ENCODE measurements at regions not wholly inside any gene's neighbourhood (a gene's known extent, or its start where the extent isn't known, plus 50 kb on each side); places are given as distances from the start of the nearest gene placed in this dataset.

GRCh38 chr19:30717381-30717780 lies 345.2 kb downstream of the ZNF536 start:
- no peak overlapping the region for H4K91ac ChIP-seq (replicated peaks; ENCODE audit: insufficient read length, low read length)
- no peak overlapping the region for H3K4ac ChIP-seq (replicated peaks; ENCODE audit: insufficient read length, low read depth, low read length)
- POLR2A ChIA-PET (ENCODE audit: partially characterized antibody) = no interaction called here
- CTCF ChIA-PET (ENCODE audit: partially characterized antibody) = interaction anchor here (0.6 to 2.6 kb wide), 6 partner anchors 8 to 632 kb away, joined by 3 to 10 read pairs (median 4); no protein-coding TSS in a partner anchor
- H3K56ac ChIP-seq (replicated peaks; ENCODE audit: insufficient read length, low read depth, low read length) = no peak overlapping the region
- H2BK15ac ChIP-seq (ENCODE audit: low read length) = no peak overlapping the region
- FAIRE-seq = no peak
- TF ChIP-seq BCL11A (IDR thresholded peaks at IDR 0.05; ENCODE audit: low read depth in 2 of 2, low read length in 2 of 2) (no peak), RBBP5 (IDR thresholded peaks at IDR 0.05; ENCODE audit: borderline replicate concordance, low read depth, low read length) (no peak), HDAC2 (IDR thresholded peaks at IDR 0.05; ENCODE audit: borderline replicate concordance in 1 of 2, low read depth in 2 of 2, low read length in 2 of 2) (no peak), GABPA (IDR thresholded peaks at IDR 0.05; ENCODE audit: borderline replicate concordance, insufficient read depth, low read length) (no peak), ZNF274 (IDR thresholded peaks at IDR 0.05; ENCODE audit: borderline replicate concordance, extremely low read depth, low read length) (no peak), ATF3 (IDR thresholded peaks at IDR 0.05; ENCODE audit: insufficient read depth, low read depth, low read length) (no peak), USF2 (IDR thresholded peaks at IDR 0.05; ENCODE audit: low read length) (no peak)
- H3K23me2 ChIP-seq (ENCODE audit: low read depth, low read length) = 0 out of 2 replicates have a peak, but pooled peaks cover 2% of the 10 kb centered on the region
- no peak overlapping the region for H2BK120ac ChIP-seq (replicated peaks; ENCODE audit: low read depth, low read length)
- peaks cover 0 to 11% (median 5%) of the 10 kb centered on the region in 4 experiments; a peak in 3 of 7 replicates for H3K27me3 ChIP-seq (replicated peaks in 1 of 4; ENCODE audit: control insufficient read depth in 3 of 4, extremely low read depth in 1 of 4, insufficient read depth in 3 of 4, low read length in 3 of 4)
- H3K14ac ChIP-seq (ENCODE audit: insufficient read length) = no peak overlapping the region
- no peak overlapping the region for H4K8ac ChIP-seq (ENCODE audit: extremely low read depth, insufficient read depth, low read length)
- no peaks in the 10 kb centered on the region for H3K79me1 ChIP-seq (ENCODE audit: low read depth, low read length)
- no peak overlapping the region for H4K5ac ChIP-seq (ENCODE audit: insufficient read length, low read depth, low read length)
- no peak for DNase-seq (ENCODE audit: low read depth in 1 of 2, low spot score in 2 of 2)
- H2AK5ac ChIP-seq (ENCODE audit: low read depth, low read length) = no peak overlapping the region
- H2BK12ac ChIP-seq (ENCODE audit: low read depth, low read length) = no peak overlapping the region
- no peak overlapping the region for H2AFZ ChIP-seq (ENCODE audit: low read length)
- H3K36me3 ChIP-seq (ENCODE audit: control insufficient read depth in 2 of 4, insufficient read depth in 4 of 4, low read length in 3 of 4) = no peaks in the 10 kb centered on the region
- H4K20me1 ChIP-seq (replicated peaks in 1 of 2; ENCODE audit: control insufficient read depth in 1 of 2, insufficient read depth in 2 of 2, low read length in 2 of 2) = no peaks in the 10 kb centered on the region
- no peak overlapping the region for H2BK5ac ChIP-seq (ENCODE audit: low read depth, low read length)
- no peak overlapping the region for H3K4me3 ChIP-seq (ENCODE audit: extremely low read depth in 1 of 4, insufficient read depth in 2 of 4, low read depth in 3 of 4, low read length in 4 of 4)
- H3K9me3 ChIP-seq (ENCODE audit: insufficient read depth in 2 of 2, low read depth in 1 of 2, low read length in 1 of 2) = no peaks in the 10 kb centered on the region
- WGBS, 2 experiments (ENCODE audit: extremely low coverage in 1 of 2, insufficient coverage in 1 of 2, insufficient read length in 1 of 2, insufficient replicate concordance in 2 of 2, low coverage in 1 of 2, low lambda C conversion rate in 2 of 2, missing lambda C conversion rate in 1 of 2) = 95% methylated on average over 5 of the region's 5 CpGs; no CpG with 5 or more reads in 1 of the 2 experiments
- H3K18ac ChIP-seq (ENCODE audit: extremely low read depth, low read length) = no peak overlapping the region
- H3K9ac ChIP-seq (replicated peaks in 1 of 4; ENCODE audit: extremely low read depth in 1 of 4, low read depth in 3 of 4, low read length in 3 of 4) = no peak overlapping the region
- H2BK20ac ChIP-seq (ENCODE audit: low read length) = no peak overlapping the region
- H3K23ac ChIP-seq (ENCODE audit: insufficient read length) = no peak overlapping the region
- no peak overlapping the region for H3K4me2 ChIP-seq (ENCODE audit: insufficient read depth in 1 of 2, low read depth in 2 of 2, low read length in 2 of 2)
- H3K79me2 ChIP-seq (ENCODE audit: control insufficient read depth in 1 of 2, insufficient read depth in 2 of 2, low read length in 2 of 2) = no peaks in the 10 kb centered on the region
- no peak overlapping the region for H3K27ac ChIP-seq (ENCODE audit: low read depth, low read length)
- H3K4me1 ChIP-seq (replicated peaks in 1 of 4; ENCODE audit: control insufficient read depth in 3 of 4, insufficient read depth in 4 of 4, low read length in 3 of 4) = peaks cover 2 to 5% (median 3%) of the 10 kb centered on the region in 4 experiments; a peak in 6 of 7 replicates
